NCI-H2081 (cell line): ENCODE measurements at regions not wholly inside any gene's neighbourhood (a gene's known extent, or its start where the extent isn't known, plus 50 kb on each side); places are given as distances from the start of the nearest gene placed in this dataset.

Experiments used
- DNase-seq, 2 experiments: peaks; one replicate each; lab custom pipeline; 2025; lab: John Stamatoyannopoulos, UW

GRCh38 chr6:15994814-15995459 lies 133.9 kb upstream of the MYLIP start:
- DNase-seq: no peak

DNA sequence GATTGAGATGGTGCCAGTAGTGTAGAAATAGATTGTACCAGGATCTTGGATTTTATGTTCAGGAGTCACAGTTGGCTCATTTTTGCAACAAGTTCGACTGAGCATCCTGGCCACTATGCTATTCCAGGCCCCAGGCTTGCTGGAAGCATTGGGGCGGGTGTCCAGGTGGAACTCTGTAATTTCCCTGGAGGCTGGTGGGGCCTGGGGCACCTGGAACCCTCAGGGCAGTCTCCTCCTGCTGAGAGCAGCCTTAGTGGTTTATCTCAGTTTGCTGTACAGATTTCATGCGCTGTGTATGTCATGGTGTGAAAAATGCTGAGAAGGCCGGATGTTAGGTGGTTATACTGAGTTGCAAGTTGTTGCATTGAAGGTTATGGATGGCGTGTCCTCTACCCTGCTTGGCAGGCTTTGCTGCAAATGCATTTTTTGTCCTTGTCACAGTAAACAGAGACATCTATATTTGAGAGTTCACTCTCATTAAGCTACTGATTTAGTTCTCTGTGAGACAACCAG lies 135.1 kb upstream of the MYLIP start:
- DNase-seq: no peak

DNA sequence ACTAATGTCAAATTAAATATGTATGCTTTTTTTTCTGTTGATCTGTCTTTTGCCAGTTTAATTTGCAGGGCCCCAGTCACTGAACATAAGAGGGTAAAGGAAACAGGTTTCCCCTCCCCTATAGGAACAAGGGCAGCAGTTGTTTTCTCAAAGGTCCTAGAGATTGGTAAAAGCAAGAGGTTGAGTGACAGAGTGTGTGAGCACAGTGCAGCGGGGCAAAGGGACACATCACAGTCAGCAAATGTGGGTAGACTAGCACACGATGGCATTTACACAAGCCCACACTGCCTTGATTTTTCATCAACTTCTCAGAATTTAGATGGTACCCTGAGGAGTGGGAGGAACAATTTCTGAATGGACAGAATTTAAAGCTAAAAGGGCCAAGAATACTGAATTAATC lies 138.7 kb upstream of the MYLIP start:
- no peak for DNase-seq

GRCh38 chr6:15989397-15989796 lies 139.5 kb upstream of the MYLIP start:
- DNase-seq: no peak

DNA sequence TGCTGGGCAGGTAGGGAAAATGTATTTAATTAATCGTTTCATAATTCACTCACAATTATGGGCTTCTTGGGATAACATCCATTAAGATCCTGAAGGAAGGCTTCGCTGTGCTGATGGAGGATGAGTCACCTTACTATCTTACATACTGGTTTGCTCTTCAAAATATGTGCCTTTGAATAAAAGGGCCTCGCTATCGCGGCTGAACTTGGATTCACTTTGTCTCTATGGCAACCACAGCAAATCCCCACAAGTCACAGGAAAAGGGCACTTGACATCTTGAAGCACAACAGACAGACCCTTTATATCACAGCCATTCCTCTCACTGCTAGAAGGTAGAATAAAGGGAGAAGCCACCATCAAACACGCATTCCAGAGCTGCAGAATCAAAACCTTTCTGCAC lies 141.3 kb upstream of the MYLIP start:
- peak in 1 of 2 experiments; percentile 15 for DNase-seq

DNA sequence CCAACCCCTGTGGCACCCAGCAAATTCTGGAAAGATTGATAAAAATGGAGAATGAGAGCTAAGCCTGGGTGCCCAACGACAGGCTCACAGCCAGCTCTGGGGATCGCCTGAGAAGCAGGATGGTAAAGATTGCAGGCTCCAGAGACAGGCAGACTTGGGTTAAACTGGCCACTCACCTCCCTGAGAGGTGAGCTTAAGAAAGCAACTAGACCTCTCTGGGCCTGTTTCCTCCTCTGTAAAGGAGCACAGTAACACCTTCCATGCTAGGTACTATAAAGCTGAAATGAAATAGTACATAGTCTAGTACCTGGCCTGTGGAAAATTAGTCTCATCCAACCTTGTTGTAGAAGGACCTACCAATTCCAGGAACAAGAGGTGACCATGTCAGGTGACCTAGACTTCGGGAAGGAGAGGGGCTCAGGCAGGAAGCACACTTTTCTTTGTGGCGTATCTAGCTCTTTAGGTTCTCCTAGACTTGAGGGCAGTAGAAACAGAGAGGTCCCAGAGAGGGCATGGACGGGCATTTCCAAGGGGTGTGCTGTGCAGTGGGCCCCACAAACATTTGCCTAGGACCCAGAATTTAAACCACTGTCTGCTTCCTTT lies 142.8 kb upstream of the MYLIP start:
- no peak for DNase-seq

DNA sequence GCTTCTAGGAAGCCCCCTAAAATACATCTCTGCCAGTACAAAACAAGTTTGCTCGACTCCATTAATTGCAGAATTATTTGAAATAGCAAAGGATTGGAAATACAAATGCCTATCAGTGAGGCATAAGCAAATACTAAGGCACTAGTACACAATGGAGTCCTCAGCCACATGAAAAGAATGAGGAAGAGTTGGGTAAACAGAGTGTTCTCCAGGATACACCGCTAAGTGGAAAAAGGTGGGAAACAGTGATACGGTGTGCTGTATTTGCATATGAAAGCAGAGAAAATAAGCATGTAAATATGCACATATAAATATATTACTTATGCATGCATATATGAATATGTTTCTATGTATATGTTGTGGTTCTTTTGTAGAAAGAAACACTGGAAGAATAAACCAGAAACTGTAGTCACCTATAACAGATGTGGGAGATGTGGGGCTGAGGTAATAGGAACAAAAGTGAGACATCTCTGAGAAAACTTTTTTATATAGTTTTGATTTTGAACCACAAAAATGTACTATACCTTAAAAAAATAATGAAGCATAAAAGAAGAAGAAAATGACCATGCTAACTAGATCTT lies 143.4 kb upstream of the MYLIP start:
- no peak for DNase-seq

- DNase-seq: no peak
These were observed 146.9 kb upstream of the MYLIP start for GRCh38 chr6:15981956-15982355.

GRCh38 chr6:15980801-15981200 lies 148.1 kb upstream of the MYLIP start:
- DNase-seq: no peak

GRCh38 chr6:15978426-15978825 lies 150.5 kb upstream of the MYLIP start:
- DNase-seq: no peak

DNA sequence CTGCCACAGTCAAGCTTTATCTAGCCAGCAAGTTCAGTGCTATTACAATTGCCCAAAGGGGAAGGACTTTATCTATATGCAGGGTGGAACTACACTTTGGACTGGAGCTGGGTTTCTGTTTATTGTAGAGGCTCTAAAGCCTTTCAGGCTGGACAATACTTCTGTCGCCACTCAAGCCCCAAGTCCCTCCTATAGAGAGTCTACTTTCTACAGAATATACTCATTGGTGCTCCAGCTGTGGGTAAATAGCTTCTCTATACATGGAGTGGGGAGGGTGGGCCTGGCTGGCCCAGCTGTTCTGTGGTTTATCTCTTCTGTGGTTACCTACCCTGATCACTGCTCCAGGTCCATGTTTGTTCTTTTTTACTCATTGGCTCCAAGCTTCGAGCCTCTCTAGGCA lies 151.8 kb upstream of the MYLIP start:
- DNase-seq: no peak

DNA sequence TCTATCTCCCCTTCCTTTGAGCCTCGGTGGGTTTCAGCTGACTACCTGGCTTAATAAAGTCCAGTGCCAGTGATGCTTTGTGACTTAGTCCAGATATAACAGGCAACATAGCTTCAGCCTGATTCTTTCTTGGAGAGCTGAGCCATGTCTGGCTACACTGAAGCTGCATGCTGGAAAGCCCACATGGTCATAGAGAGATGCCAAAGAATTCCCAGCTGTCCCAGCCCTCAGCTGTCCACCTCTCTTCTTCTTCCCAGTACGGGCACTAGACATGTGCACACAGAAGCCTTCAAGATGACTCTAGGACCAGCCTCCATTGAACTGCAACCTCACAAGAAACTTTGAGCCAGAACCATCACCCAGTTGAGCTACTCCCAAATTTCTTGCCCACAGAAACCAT lies 154.1 kb upstream of the MYLIP start:
- DNase-seq: no peak

GRCh38 chr6:15970517-15970916 lies 158.4 kb upstream of the MYLIP start:
- no peak for DNase-seq

DNA sequence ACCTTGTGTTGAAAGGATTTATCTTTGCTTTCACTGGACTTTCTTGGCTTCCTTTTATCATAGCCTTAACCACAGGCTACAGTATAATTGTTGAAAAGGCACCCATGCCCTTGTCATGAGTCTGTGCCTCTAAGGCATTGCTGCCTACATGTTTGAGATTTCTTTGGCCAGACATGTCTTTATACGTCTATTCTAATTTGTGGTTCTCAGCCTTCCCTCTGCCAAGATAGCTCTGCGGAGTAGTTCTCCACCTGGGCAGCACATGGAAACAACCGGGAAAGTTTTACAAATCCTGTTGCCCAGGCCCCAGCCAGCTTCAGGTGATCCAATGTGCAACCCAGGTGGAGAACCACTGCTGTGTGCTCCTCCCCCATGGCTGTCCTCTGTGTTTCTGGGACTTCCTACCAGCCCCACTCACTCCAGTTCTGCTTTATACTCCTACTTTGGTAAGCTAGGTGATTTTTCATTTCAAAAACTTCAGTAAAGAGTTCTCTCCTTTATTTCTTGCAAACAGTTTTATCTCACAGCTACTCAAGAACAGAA lies 159.6 kb upstream of the MYLIP start:
- no peak for DNase-seq

DNA sequence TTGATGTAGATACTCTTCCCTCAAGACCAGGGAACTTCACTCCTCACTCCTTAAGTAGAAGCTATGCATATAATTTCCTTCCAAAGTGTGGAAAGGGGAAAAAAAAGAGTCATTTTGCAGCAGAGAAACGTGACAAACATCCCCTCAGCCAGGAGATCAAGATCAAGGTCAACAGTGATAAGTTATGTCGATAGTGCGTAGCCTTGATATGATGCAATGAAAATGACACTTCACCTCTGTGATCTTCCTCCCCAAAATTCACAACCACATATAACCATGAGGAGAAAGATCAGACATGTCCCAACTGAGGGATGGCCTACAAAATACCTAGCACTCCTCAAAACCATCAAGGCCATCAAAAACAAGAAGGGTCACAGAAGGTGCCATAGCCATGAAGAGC lies 160.4 kb upstream of the MYLIP start:
- DNase-seq: no peak

GRCh38 chr6:15966000-15966520 lies 162.8 kb upstream of the MYLIP start:
- no peak for DNase-seq

- no peak for DNase-seq
These were observed 166.5 kb upstream of the MYLIP start for GRCh38 chr6:15962449-15962764.

GRCh38 chr6:15961635-15962448 lies 167.0 kb upstream of the MYLIP start:
- no peak for DNase-seq

DNA sequence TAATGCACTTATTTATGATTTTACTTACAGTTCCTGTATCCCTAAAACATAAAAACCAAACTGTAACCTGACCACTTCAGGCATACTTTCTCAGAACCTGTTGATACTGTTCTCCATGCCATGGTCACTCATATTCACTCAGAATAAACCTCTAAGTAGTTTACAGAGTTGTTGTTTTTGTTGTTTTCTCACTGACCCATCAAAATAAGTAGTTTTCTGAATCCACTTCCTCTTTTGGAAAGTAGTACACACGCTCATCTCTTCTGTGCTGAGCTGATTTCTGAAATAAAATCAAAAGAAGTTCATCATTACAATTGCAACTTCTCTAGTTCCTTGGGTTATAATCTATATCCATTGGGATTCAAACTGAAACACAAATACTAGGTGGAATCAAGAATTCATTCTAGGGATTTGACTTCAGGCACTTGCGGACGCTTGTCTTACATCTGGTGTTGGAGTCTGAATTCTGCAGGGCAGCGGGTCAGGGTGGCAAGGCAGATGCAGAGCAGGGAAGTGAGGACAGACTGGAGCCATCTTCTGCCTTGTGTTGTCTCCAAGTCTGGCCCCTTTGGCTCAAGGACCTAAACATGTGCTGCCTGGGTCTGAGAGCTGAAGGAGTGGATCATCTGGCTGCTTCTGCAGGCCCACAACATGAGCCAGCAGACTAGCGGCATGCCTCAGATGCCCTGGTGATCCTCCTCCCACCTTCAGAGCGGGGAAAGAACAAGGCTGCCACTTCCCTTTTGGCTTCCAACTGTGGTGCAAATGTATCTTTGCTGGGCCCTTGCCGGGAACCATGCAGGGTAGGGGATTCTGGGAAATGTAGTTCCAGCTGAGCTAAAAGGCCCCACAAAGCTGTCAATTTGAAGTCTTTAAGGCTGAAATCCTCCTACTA lies 167.9 kb upstream of the MYLIP start:
- DNase-seq: no peak

- DNase-seq: no peak
These were observed 171.2 kb upstream of the MYLIP start for GRCh38 chr6:15957655-15958169.
